ENCODE measurements at regions not wholly inside any gene's neighbourhood (a gene's known extent, or its start where the extent isn't known, plus 50 kb on each side); places are given as distances from the start of the nearest gene placed in this dataset.

DNA sequence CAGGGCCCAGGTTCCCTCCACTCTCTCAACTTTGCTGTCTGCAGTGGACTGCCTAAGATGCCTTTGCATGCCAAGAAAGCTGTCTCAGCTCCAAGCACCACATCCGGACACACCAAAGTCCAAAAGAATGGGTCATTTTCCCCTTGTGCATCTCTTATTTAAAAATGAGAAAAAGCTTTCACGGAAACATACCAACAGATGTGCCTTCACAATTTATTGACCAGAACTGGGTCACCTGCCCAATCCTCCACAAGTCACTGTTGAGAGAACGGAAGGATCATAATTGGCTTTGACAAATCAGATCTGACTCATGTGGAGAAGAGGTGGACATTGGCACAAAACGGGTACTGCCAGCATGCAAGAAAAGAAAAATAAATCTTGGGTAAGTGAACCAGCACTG is 258.3 kb downstream of the SNX13 start:
- DNase-seq (ENCODE audit: low spot score), result no peak
- TF ChIP-seq, protein P1, sequence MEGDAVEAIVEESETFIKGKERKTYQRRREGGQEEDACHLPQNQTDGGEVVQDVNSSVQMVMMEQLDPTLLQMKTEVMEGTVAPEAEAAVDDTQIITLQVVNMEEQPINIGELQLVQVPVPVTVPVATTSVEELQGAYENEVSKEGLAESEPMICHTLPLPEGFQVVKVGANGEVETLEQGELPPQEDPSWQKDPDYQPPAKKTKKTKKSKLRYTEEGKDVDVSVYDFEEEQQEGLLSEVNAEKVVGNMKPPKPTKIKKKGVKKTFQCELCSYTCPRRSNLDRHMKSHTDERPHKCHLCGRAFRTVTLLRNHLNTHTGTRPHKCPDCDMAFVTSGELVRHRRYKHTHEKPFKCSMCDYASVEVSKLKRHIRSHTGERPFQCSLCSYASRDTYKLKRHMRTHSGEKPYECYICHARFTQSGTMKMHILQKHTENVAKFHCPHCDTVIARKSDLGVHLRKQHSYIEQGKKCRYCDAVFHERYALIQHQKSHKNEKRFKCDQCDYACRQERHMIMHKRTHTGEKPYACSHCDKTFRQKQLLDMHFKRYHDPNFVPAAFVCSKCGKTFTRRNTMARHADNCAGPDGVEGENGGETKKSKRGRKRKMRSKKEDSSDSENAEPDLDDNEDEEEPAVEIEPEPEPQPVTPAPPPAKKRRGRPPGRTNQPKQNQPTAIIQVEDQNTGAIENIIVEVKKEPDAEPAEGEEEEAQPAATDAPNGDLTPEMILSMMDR (IDR thresholded peaks at IDR 0.05; ENCODE audit: extremely low read depth, insufficient read depth, missing control alignments), result no peak
- in situ Hi-C loops (cut with MboI; ENCODE audit: low pct_unique_long_range_greater_than_20kb, low sequenced_read_pairs, unreplicated experiment), result no loop called here

GRCh38 chr7:17682586-17682985 is 257.7 kb downstream of the SNX13 start:
- DNase-seq (ENCODE audit: low spot score), result no peak

GRCh38 chr7:17685141-17685540 is 255.2 kb downstream of the SNX13 start:
- TF ChIP-seq, protein P1 (IDR thresholded peaks at IDR 0.05; ENCODE audit: extremely low read depth, insufficient read depth, missing control alignments), result no peak
- no peak for DNase-seq (ENCODE audit: low spot score)
- in situ Hi-C loops (cut with MboI; ENCODE audit: low pct_unique_long_range_greater_than_20kb, low sequenced_read_pairs, unreplicated experiment), result no loop called here

More at GRCh38 chr7:17682586-17682985, 257.7 kb downstream of the SNX13 start:
- TF ChIP-seq, protein P1 (IDR thresholded peaks at IDR 0.05; ENCODE audit: extremely low read depth, insufficient read depth, missing control alignments), result no peak
- in situ Hi-C loops (cut with MboI; ENCODE audit: low pct_unique_long_range_greater_than_20kb, low sequenced_read_pairs, unreplicated experiment), result no loop called here

- in situ Hi-C loops (cut with MboI; ENCODE audit: low pct_unique_long_range_greater_than_20kb, low sequenced_read_pairs, unreplicated experiment), result no loop called here
- TF ChIP-seq, protein P1 (IDR thresholded peaks at IDR 0.05; ENCODE audit: extremely low read depth, insufficient read depth, missing control alignments), result no peak
- DNase-seq (ENCODE audit: low spot score), result no peak
Measured at GRCh38 chr7:17687361-17687760, 252.9 kb downstream of the SNX13 start.

GRCh38 chr7:17689361-17689902 is 250.9 kb downstream of the SNX13 start:
- DNase-seq (ENCODE audit: low spot score), result no peak
- in situ Hi-C loops (cut with MboI; ENCODE audit: low pct_unique_long_range_greater_than_20kb, low sequenced_read_pairs, unreplicated experiment), result no loop called here
- TF ChIP-seq, protein P1 (IDR thresholded peaks at IDR 0.05; ENCODE audit: extremely low read depth, insufficient read depth, missing control alignments), result no peak

- in situ Hi-C loops (cut with MboI; ENCODE audit: low pct_unique_long_range_greater_than_20kb, low sequenced_read_pairs, unreplicated experiment), result no loop called here
- no peak for DNase-seq (ENCODE audit: low spot score)
- TF ChIP-seq, protein P1 (IDR thresholded peaks at IDR 0.05; ENCODE audit: extremely low read depth, insufficient read depth, missing control alignments), result no peak
Measured at GRCh38 chr7:17690030-17690429, 250.3 kb downstream of the SNX13 start.
